T-helper 1 cell (primary cell): ENCODE measurements at regions not wholly inside any gene's neighbourhood (a gene's known extent, or its start where the extent isn't known, plus 50 kb on each side); places are given as distances from the start of the nearest gene placed in this dataset.

ENCODE experiments used
- DNase-seq, 5 donors: peaks; one replicate each; pipeline ENCODE4 v3.0.0-alpha.2; 2012 to 2020

GRCh38 chr2:145332210-145332898 lies 812.4 kb upstream of the ZEB2 start:
- DNase-seq: no peak

GRCh38 chr2:145329971-145330370 lies 810.1 kb upstream of the ZEB2 start:
- DNase-seq: no peak

- DNase-seq: no peak
Measured at GRCh38 chr2:145325485-145325884, 805.6 kb upstream of the ZEB2 start.

DNA sequence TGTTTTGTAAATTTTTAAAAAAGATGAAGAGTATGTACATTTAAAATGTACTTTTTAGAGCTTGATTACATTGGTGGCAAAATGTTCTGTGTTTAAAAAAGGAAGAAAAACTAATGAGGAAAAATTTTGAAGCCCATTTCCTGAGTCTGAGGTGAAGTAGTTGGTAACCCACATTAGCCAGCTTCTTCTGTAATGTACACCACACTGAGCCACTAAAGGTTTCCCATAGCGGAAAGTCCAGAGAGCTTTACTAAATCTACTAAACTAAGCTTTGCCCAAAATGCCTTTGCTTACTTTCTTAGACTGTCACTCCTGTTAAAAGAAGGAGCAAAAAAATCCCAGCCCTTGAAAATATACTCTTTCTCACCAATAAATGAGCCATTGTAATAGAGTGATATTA lies 804.8 kb upstream of the ZEB2 start:
- peak in 1 of 5 donors; percentile 5 for DNase-seq

- peak in 1 of 5 donors; percentile 73 for DNase-seq
Measured at GRCh38 chr2:145323512-145323911, 803.6 kb upstream of the ZEB2 start.

GRCh38 chr2:145321344-145321743 lies 801.4 kb upstream of the ZEB2 start:
- DNase-seq: no peak

DNA sequence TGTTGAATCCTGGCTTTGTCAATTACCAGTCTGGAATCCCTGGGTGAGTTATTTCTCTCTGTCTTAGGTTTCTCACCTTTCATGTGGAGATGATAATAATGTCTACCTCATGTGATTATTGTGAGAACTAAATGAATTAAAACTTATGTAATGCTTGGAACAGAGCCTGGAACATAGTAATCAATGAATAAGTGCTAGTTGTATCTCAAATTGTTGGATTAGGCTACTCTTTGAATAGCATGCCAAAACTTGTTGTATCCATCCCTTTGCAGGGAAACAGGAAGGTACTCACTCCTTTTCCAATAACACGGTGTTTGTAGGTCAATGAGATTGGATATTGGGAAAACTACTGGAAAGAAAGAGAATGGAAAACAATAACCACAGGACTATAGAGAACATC lies 796.6 kb upstream of the ZEB2 start:
- no peak for DNase-seq

- DNase-seq: no peak
Measured at GRCh38 chr2:145315053-145315452, 795.1 kb upstream of the ZEB2 start.

DNA sequence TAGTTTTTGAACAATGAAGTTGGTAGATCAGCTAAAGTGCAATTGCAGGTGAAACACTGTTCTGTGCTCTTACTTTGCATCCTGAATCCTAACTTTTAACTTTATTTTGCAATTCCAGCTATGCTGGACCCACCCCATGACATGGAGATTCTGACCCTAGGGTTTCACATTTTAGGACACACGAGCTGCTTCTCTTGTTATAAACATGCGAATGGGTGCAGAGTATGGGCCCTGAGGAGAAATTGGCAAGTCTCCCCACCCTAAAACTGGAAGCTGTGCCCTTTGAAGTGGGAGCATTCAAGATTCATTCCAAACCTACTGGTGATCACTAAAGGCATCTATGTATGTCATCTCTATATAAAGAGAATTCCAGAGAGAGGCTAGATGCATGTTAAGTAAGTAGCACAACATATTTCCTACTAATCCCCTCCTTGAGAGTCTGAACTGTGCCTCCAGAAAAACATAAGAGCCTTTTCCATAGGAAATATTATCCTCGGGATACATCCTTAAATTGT lies 794.3 kb upstream of the ZEB2 start:
- DNase-seq: no peak

DNA sequence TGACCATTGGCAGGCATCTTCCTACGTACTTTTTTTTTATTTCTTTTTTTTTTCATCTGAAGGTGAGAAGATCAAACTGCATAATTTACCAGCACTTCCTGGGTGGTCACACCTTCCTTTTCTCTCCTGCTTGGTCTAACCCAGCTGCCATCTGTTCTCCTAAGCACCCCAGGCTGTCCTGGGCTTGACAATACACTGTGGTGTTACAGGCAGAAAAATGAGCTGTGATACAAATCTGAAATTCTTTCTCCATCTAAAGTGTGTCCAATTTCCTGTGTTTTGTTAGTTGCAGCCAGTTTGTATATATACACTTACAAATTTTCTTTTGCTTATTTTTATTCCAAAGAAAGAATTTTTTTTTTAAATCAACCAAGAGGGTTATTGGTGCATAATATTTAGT lies 786.0 kb upstream of the ZEB2 start:
- no peak for DNase-seq

DNA sequence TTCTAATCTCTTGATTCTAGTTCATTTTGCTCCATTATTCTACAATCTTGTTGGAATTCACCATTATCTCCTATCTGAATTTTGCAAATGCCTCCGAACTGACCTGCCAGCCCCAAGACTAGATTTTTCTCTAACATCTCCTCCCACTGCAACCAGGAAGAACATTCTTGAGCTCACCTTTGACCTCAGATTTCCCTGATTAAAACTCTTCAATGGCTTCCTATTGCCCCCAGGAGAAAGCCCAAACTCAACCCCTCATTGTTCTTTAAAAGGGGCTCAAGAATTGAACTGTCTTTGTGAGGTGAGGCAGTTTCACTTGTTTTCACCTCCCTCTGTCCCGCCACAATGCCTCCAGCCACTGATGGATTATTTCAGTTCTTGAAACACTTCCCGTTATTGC lies 784.6 kb upstream of the ZEB2 start:
- no peak for DNase-seq

GRCh38 chr2:145303536-145303935 lies 783.6 kb upstream of the ZEB2 start:
- DNase-seq: no peak

DNA sequence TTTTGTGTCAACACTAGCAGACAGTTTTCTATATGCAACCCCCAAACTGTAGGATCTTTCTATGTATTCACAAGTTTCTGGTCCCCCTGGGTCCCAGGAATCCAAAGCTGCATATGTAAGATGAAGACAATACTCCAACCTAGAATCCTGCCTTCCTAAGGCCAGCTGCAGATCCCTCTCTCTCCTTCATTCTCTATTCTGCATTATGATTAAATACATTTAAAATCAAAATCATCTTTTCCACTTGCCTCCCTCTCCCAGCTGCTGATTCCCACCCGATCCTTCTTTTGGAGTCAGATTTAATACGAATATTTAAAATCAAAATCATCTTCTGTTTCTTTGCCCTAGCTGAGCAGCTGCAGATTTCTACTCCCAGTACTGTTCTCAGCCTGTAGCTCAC lies 783.0 kb upstream of the ZEB2 start:
- no peak for DNase-seq

- DNase-seq: no peak
Measured at GRCh38 chr2:145302451-145302850, 782.5 kb upstream of the ZEB2 start.

GRCh38 chr2:145299368-145299767 lies 779.4 kb upstream of the ZEB2 start:
- DNase-seq: no peak

DNA sequence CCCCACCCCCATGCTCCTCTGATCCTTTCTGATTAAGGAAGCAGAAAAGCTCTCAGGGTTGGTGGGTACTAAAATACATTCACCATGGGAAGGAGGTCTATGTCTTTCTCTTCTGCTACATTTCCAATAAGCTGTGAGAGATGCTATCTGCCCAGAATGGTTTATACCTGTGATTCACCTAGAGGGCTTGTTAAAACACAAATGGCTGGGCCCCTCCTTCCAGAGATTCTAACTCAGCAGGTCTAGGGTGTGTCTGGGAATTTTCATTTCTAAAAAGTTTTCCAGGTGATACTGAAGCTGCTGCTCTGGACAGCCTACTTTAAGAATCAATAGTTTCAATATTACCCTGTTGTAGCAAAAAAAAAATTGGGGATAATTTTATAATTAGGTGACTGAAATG lies 772.2 kb upstream of the ZEB2 start:
- no peak for DNase-seq

DNA sequence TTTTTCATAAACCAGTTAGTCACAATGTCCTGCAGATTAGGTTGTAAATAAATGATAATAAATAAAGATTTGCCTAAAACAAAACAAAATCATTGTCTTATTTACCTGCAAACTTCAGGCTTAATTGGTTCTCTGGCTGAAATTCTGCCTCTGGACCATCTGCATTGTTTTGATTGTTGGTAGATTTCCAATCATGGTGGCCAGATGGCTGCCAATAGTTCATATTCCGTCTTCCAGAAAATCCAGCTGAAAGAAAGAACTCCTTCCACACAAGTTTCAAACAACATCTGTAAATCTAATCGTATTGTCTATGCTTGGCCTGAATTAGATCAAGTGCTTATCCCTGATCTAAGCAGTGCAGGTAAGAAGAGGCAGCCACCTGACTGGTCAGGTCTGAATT lies 771.1 kb upstream of the ZEB2 start:
- DNase-seq: no peak

DNA sequence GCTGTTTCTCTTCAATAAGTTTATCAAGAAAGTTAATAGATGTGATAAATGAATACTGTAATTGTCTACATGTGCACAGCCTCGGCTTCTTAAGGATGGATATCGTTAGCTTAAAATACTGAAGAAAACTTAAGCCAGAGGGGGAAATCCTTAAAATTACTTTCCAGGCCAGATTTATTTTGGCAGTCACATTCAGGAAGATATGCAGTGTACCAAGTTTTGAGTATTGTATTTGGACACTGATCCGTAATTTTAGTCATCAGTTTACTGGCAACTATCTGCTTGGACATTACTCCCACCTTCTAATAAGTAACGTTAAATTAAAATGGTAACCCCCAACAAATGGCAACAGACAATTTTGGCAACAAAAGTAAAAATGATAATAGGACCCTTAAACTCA lies 770.0 kb upstream of the ZEB2 start:
- no peak for DNase-seq

GRCh38 chr2:145288650-145289496 lies 769.0 kb upstream of the ZEB2 start:
- DNase-seq: no peak

DNA sequence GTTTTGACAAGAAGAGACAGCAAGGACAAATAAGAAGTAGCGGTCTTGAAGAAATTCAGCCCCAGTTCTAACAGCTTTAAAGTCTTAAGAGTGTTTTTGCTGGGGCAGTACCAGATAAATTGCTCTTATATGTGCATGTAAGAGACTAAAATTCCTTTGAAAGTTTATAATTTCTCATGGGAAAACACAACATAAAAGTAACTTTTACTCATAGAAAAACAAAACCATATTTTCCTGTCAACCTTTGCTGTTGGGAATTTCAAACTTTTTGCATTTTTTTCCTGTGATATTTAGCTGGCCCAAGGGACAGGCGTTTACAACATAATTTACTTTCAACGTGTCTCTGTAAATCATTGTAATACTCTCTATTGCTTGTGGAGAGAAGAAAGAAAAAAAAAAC lies 767.8 kb upstream of the ZEB2 start:
- DNase-seq: no peak

DNA sequence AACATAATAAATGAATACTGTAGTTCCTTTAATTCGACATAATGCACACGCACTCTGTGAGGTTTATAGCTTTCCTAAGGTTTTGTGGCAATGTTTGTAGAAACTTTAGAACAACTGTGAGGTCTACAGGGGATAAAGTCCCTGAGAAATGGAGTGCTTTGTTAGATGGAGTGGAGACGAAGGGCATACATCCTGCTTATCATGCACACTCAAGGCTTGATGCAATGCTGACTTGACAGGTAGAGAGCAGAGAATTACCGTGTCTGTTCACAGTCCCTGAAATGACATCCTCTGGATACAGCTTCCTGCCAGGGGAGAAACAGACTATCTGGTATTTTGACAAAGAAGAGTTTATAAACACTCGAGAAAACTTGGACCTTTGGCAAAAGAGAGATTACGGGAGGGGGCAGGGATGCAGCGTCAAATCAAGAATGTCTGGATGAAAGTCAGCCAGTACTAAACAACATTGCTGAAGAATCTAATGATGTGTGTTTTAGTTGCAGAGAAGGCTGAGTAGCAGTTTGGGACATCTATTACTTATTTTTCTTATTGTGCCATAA lies 766.9 kb upstream of the ZEB2 start:
- no peak for DNase-seq

DNA sequence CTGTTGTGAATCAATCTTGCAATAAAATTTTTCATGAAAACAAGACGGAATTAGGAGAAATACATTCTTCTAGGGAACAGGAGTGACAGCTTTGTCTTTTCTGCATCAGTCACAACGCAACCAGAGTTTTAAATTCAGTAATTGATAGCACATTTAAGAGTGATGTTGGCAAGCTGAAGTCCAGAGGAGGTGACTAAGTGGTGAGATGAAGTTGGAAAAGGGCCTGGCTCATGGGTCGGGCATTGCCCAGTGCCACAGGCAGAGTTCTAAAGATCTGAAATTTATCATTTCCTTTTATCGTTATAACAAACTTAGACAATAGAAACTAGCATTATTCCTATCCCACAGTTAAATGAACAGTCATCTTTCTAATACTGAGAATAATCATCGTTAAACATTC lies 764.6 kb upstream of the ZEB2 start:
- DNase-seq: no peak

DNA sequence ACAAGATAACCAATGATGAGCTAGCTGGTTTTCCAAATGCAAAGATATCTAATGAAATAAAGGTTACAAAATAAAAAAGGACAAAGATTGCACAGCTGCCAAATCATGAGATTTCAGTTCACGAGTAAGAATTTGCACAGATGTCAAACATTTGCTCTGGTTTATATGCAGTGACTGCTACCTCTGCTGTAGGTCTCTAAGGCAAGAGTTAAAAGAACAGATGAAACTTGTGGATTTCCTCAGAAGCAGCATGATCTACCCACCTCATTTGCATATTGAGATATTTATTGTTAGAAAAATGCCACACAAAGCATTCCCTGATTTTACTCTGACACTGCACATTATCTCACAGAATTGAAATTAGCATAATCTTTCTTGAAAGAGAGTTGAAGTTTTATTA lies 763.2 kb upstream of the ZEB2 start:
- no peak for DNase-seq

GRCh38 chr2:145277922-145278321 lies 758.0 kb upstream of the ZEB2 start:
- DNase-seq: no peak
